OCI-LY1 (cell line): ENCODE measurements at regions not wholly inside any gene's neighbourhood (a gene's known extent, or its start where the extent isn't known, plus 50 kb on each side); places are given as distances from the start of the nearest gene placed in this dataset.

Experiments used
- H2AFZ ChIP-seq: fragments of 200-600 bp; sonication (generic), shearing (Covaris generic); 2 replicates; pipeline ENCODE4 v1.6.0; 2014; ENCODE audit warnings: antibody characterized with exemption, mild to moderate bottlenecking, low read length
- H3F3A ChIP-seq: fragments of 200-600 bp; sonication (generic), shearing (Covaris generic); 2 replicates; pipeline ENCODE4 v1.6.0; 2014; ENCODE audit warnings: mild to moderate bottlenecking, antibody characterized with exemption, low read length, moderate library complexity; ENCODE audit not compliant: insufficient read depth
- H3K27ac ChIP-seq: fragments of 200-600 bp; sonication (generic); 2 replicates; pipeline ENCODE4 v1.5.1; 2014; ENCODE audit warnings: low read length, mixed run types, mild to moderate bottlenecking, low read depth; ENCODE audit not compliant: poor library complexity, severe bottlenecking
- H3K27me3 ChIP-seq: fragments of 200-600 bp; sonication (generic); 2 replicates; pipeline ENCODE4 v1.6.0; 2014; ENCODE audit warnings: antibody characterized with exemption, mild to moderate bottlenecking, low read length, moderate library complexity; ENCODE audit not compliant: insufficient read depth
- H3K36me3 ChIP-seq: fragments of 200-600 bp; sonication (generic); 2 replicates; pipeline ENCODE4 v1.6.1; 2014; ENCODE audit warnings: mild to moderate bottlenecking, antibody characterized with exemption, low read length, moderate library complexity, mixed read lengths; ENCODE audit not compliant: insufficient read depth
- H3K4me1 ChIP-seq: fragments of 200-600 bp; sonication (generic); 2 replicates; pipeline ENCODE4 v1.5.1; 2014; ENCODE audit warnings: mild to moderate bottlenecking, low read length, moderate library complexity; ENCODE audit not compliant: insufficient read depth, severe bottlenecking
- H3K4me2 ChIP-seq: fragments of 200-600 bp; sonication (generic), shearing (Covaris generic); 2 replicates; pipeline ENCODE4 v1.6.1; 2014; ENCODE audit warnings: low read length
- H3K4me3 ChIP-seq: fragments of 200-600 bp; sonication (generic); 2 replicates; pipeline ENCODE4 v1.5.1; 2014; ENCODE audit warnings: low read length, low read depth, mild to moderate bottlenecking, mixed read lengths; ENCODE audit not compliant: poor library complexity, severe bottlenecking
- H3K79me2 ChIP-seq: fragments of 200-600 bp; shearing (Covaris generic); 2 replicates; pipeline ENCODE4 v1.6.1; 2016; ENCODE audit warnings: mixed run types, low read length, mixed read lengths; ENCODE audit not compliant: insufficient read depth
- H3K9ac ChIP-seq: fragments of 200-600 bp; sonication (generic), shearing (Covaris generic); 2 replicates; pipeline ENCODE4 v1.6.1; 2014; ENCODE audit warnings: mild to moderate bottlenecking, low read length, mixed read lengths
- H3K9me2 ChIP-seq: fragments of 200-600 bp; sonication (generic), shearing (Covaris generic); 2 replicates; pipeline ENCODE4 v1.6.1; 2014; ENCODE audit warnings: low read depth, mild to moderate bottlenecking, low read length, mixed read lengths
- H3K9me3 ChIP-seq: fragments of 200-600 bp; shearing (Covaris generic); 2 replicates; pipeline ENCODE4 v1.6.1; 2014; ENCODE audit warnings: low read length, mixed read lengths
- H4K20me1 ChIP-seq: fragments of 200-600 bp; sonication (generic), shearing (Covaris generic); 2 replicates; pipeline ENCODE4 v1.6.0; 2016; ENCODE audit warnings: mild to moderate bottlenecking, low read length; ENCODE audit not compliant: insufficient read depth
- EZH2 ChIP-seq: fragments of 200-600 bp; sonication (generic), shearing (Covaris generic); IDR thresholded peaks from 2 replicates; pipeline ENCODE4 v1.8.0; 2017; ENCODE audit warnings: borderline replicate concordance, mixed run types, mild to moderate bottlenecking, antibody characterized with exemption, low read length, moderate library complexity, mixed read lengths
- TF ChIP-seq, protein P1 (sequence below): fragments of 200-600 bp; sonication (generic), shearing (Covaris generic); IDR thresholded peaks from 2 replicates; pipeline ENCODE4 v1.5.1; 2017; ENCODE audit warnings: mild to moderate bottlenecking, antibody characterized with exemption, low read length, moderate library complexity, mixed read lengths

- H3K9ac ChIP-seq = no peak overlapping the region
- no peak overlapping the region for H3K4me3 ChIP-seq
- no peaks in the 10 kb centered on the region for H3K79me2 ChIP-seq
- H3K27ac ChIP-seq = no peak overlapping the region
- no peaks in the 10 kb centered on the region for H4K20me1 ChIP-seq
- no peaks in the 10 kb centered on the region for H3K4me1 ChIP-seq
- no peak overlapping the region for H2AFZ ChIP-seq
- no peaks in the 10 kb centered on the region for H3K9me3 ChIP-seq
- H3K9me2 ChIP-seq = no peaks in the 10 kb centered on the region
- H3K36me3 ChIP-seq = no peaks in the 10 kb centered on the region
- no peak for TF ChIP-seq EZH2
- TF ChIP-seq, protein P1, sequence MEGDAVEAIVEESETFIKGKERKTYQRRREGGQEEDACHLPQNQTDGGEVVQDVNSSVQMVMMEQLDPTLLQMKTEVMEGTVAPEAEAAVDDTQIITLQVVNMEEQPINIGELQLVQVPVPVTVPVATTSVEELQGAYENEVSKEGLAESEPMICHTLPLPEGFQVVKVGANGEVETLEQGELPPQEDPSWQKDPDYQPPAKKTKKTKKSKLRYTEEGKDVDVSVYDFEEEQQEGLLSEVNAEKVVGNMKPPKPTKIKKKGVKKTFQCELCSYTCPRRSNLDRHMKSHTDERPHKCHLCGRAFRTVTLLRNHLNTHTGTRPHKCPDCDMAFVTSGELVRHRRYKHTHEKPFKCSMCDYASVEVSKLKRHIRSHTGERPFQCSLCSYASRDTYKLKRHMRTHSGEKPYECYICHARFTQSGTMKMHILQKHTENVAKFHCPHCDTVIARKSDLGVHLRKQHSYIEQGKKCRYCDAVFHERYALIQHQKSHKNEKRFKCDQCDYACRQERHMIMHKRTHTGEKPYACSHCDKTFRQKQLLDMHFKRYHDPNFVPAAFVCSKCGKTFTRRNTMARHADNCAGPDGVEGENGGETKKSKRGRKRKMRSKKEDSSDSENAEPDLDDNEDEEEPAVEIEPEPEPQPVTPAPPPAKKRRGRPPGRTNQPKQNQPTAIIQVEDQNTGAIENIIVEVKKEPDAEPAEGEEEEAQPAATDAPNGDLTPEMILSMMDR = no peak
- no peaks in the 10 kb centered on the region for H3K27me3 ChIP-seq
- H3K4me2 ChIP-seq = no peak overlapping the region
- H3F3A ChIP-seq = no peaks in the 10 kb centered on the region
Observed at GRCh38 chr12:82040987-82041743, 282.0 kb upstream of the PPFIA2 start.

- no peak overlapping the region for H2AFZ ChIP-seq
- no peaks in the 10 kb centered on the region for H3K36me3 ChIP-seq
- no peaks in the 10 kb centered on the region for H4K20me1 ChIP-seq
- no peak overlapping the region for H3K27ac ChIP-seq
- no peaks in the 10 kb centered on the region for H3F3A ChIP-seq
- H3K79me2 ChIP-seq = no peaks in the 10 kb centered on the region
- H3K9me2 ChIP-seq = no peaks in the 10 kb centered on the region
- TF ChIP-seq, protein P1 = no peak
- TF ChIP-seq EZH2 = no peak
- no peaks in the 10 kb centered on the region for H3K4me1 ChIP-seq
- no peak overlapping the region for H3K9ac ChIP-seq
- H3K27me3 ChIP-seq = no peaks in the 10 kb centered on the region
- H3K4me2 ChIP-seq = no peak overlapping the region
- H3K4me3 ChIP-seq = no peak overlapping the region
- no peaks in the 10 kb centered on the region for H3K9me3 ChIP-seq
Observed at GRCh38 chr12:82034769-82035168, 275.6 kb upstream of the PPFIA2 start.

GRCh38 chr12:82029936-82030335 lies 270.8 kb upstream of the PPFIA2 start:
- Histone ChIP-seq H2AFZ (no peak overlapping the region), H3K4me2 (no peak overlapping the region), H3K9me2 (no peaks in the 10 kb centered on the region), H3K4me3 (no peak overlapping the region), H3K9ac (no peak overlapping the region), H3K27ac (no peak overlapping the region), H3K4me1 (no peaks in the 10 kb centered on the region), H3K79me2 (no peaks in the 10 kb centered on the region), H3K27me3 (no peaks in the 10 kb centered on the region), H3K36me3 (no peaks in the 10 kb centered on the region), H4K20me1 (no peaks in the 10 kb centered on the region), H3K9me3 (no peaks in the 10 kb centered on the region), H3F3A (no peaks in the 10 kb centered on the region)
- no peak for TF ChIP-seq EZH2
- TF ChIP-seq, protein P1 = no peak
